ENCODE measurements at regions not wholly inside any gene's neighbourhood (a gene's known extent, or its start where the extent isn't known, plus 50 kb on each side); places are given as distances from the start of the nearest gene placed in this dataset.
A peak's percentile ranks its signal among the peaks of the same experiment; 100 is the strongest.

DNA sequence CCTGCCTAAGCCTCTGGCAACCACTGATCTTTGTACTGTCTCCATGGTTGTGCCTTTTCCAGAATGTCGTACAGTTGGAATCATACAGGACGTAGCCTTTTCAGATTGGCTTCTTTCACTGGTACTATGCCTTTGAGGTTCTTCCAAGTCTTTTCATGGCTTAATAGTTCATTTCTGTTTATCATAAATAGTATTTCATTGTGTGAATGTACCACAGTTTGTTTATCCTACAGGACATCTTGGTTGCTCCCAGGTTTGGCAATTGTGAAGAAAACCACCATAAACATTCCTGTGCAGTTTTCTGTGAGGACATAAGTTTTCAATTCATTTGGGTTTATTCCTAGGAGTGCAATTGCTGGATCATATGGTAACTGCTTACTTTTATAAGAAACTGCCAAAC lies 190.6 kb upstream of the RAB4A start:
- Histone ChIP-seq H3K9me3 (replicated peaks) (peaks cover 12% of the 10 kb centered on the region), H3K36me3 (no peaks in the 10 kb centered on the region), H3K4me1 (no peaks in the 10 kb centered on the region; the same call in 1 of the 2 replicates), H3K4me3 (no peak overlapping the region), H3K27ac (no peak overlapping the region), H3K27me3 (no peaks in the 10 kb centered on the region)
- DNase-seq: no peak

DNA sequence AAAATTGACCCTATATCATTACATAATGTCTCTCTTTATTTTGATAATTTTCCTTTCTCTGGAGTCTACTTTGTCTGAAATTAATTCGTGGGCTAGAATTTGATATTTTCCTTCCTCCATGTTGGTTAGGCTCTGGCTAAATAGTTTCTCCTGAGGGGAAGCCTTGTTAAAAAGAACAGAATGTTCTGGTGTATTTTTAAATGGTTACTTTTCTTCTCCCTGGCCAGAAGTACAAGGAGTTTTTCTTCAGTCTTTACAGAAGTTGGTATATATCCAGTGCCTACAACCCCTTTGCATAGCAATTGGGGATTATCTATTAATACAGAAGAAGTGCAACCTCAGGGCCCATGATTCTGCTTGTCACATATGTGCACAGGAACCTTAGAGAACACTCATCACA lies 185.6 kb upstream of the RAB4A start:
- H3K9me3 ChIP-seq (replicated peaks): peaks cover 12% of the 10 kb centered on the region
- no peak overlapping the region for H3K4me3 ChIP-seq
- no peak overlapping the region for H3K27ac ChIP-seq
- no peaks in the 10 kb centered on the region for H3K36me3 ChIP-seq
- H3K27me3 ChIP-seq: no peaks in the 10 kb centered on the region
- no peak for DNase-seq
- peaks cover 12% of the 10 kb centered on the region for H3K4me1 ChIP-seq

DNA sequence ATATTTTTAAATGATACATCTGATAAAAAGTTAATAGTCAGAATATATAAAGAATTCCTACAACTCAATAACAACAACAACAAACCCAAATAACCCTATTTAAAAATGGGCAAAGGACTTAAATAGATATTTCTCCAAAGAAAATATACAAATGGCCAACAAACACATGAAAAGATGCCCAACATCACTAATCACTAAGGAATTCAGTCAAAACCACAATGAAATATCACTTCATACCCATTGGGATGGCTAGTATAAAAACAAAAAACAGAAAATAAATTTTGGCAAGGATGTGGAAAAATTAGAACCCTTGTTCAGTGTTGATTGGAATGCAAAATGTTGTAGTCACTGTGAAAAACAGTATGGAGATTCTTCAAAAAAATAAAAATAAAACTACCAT lies 184.8 kb upstream of the RAB4A start:
- Histone ChIP-seq H3K4me3 (no peak overlapping the region), H3K27ac (no peak overlapping the region)
- DNase-seq: no peak

GRCh38 chr1:229086686-229087085 lies 184.2 kb upstream of the RAB4A start:
- Histone ChIP-seq H3K9me3 (replicated peaks) (peaks cover 12% of the 10 kb centered on the region), H3K27ac (no peak overlapping the region), H3K4me1 (peaks cover 13% of the 10 kb centered on the region), H3K4me3 (no peak overlapping the region), H3K36me3 (no peaks in the 10 kb centered on the region), H3K27me3 (no peaks in the 10 kb centered on the region)
- DNase-seq: no peak

More for the DNA sequence above, 184.8 kb upstream of the RAB4A start:
- H3K9me3 ChIP-seq (replicated peaks): peaks cover 12% of the 10 kb centered on the region
- H3K27me3 ChIP-seq: no peaks in the 10 kb centered on the region
- no peaks in the 10 kb centered on the region for H3K36me3 ChIP-seq
- peaks cover 12% of the 10 kb centered on the region for H3K4me1 ChIP-seq

GRCh38 chr1:229087339-229087738 lies 183.6 kb upstream of the RAB4A start:
- Histone ChIP-seq H3K4me1 (peaks cover 20% of the 10 kb centered on the region), H3K9me3 (replicated peaks) (peaks cover 10% of the 10 kb centered on the region), H3K27me3 (no peaks in the 10 kb centered on the region), H3K36me3 (no peaks in the 10 kb centered on the region), H3K27ac (no peak overlapping the region), H3K4me3 (no peak overlapping the region)
- no peak for DNase-seq

- no peak overlapping the region for H3K27ac ChIP-seq
- DNase-seq: no peak
- H3K4me3 ChIP-seq: no peak overlapping the region
- peaks cover 4% of the 10 kb centered on the region for H3K9me3 ChIP-seq (replicated peaks)
- no peaks in the 10 kb centered on the region for H3K36me3 ChIP-seq
- no peaks in the 10 kb centered on the region for H3K27me3 ChIP-seq
- peaks cover 25% of the 10 kb centered on the region for H3K4me1 ChIP-seq
Measured at GRCh38 chr1:229087906-229088305, 183.0 kb upstream of the RAB4A start.

- Histone ChIP-seq H3K36me3 (no peaks in the 10 kb centered on the region), H3K27me3 (no peaks in the 10 kb centered on the region), H3K4me1 (peaks cover 33% of the 10 kb centered on the region), H3K27ac (no peak overlapping the region), H3K4me3 (no peak overlapping the region), H3K9me3 (replicated peaks) (no peaks in the 10 kb centered on the region; the same call in 1 of the 2 replicates)
- no peak for DNase-seq
Measured at GRCh38 chr1:229088711-229089110, 182.2 kb upstream of the RAB4A start.

DNA sequence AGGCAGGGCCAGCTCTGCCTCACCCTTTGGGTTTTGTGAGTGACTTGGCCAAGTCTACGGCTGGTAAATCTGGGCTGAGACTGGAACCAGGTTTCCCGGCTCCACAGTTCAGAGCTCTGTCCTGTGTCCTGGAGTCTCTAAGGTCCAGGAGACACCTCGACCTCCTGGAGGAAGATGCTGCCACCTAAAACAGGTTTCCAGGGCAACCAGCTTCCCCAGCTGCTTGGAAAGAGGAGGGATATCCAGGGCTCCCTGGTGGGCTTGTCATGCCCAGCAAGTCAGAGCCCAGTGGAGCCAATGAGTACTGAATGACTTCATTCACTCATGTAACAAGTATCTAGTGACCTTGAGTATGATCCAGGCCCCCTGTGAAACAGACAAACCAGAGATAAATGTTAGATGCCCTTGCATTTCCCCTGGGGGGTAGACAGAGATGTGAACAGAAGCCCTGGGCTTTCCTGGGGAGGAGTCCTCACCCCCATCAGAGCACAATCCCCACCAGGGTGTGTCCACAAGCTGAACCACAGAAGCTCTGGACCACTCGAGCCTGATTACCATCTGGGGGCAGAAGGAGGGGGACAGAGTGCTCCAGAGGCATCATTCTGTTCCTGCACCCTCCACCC lies 181.2 kb upstream of the RAB4A start:
- no peaks in the 10 kb centered on the region for H3K27me3 ChIP-seq
- no peak overlapping the region for H3K4me3 ChIP-seq

GRCh38 chr1:229091721-229092136 lies 179.2 kb upstream of the RAB4A start:
- peaks cover 7% of the 10 kb centered on the region; the same call in 1 of the 2 replicates for H3K9me3 ChIP-seq (replicated peaks)
- H3K27ac ChIP-seq: peak overlapping the region; percentile 55; the same call in 1 of the 2 replicates
- DNase-seq: no peak
- peaks cover 41% of the 10 kb centered on the region for H3K4me1 ChIP-seq
- H3K27me3 ChIP-seq: no peaks in the 10 kb centered on the region
- no peaks in the 10 kb centered on the region for H3K36me3 ChIP-seq
- no peak overlapping the region for H3K4me3 ChIP-seq

More for the DNA sequence above, 181.2 kb upstream of the RAB4A start:
- H3K27ac ChIP-seq: no peak overlapping the region
- DNase-seq: no peak
- H3K36me3 ChIP-seq: no peaks in the 10 kb centered on the region
- H3K4me1 ChIP-seq: peaks cover 43% of the 10 kb centered on the region
- no peaks in the 10 kb centered on the region; the same call in 1 of the 2 replicates for H3K9me3 ChIP-seq (replicated peaks)

- H3K27ac ChIP-seq: peak overlapping the region; percentile 55
- peaks cover 41% of the 10 kb centered on the region for H3K4me1 ChIP-seq
- no peaks in the 10 kb centered on the region for H3K27me3 ChIP-seq
Measured at GRCh38 chr1:229092377-229093237, 178.3 kb upstream of the RAB4A start.

DNA sequence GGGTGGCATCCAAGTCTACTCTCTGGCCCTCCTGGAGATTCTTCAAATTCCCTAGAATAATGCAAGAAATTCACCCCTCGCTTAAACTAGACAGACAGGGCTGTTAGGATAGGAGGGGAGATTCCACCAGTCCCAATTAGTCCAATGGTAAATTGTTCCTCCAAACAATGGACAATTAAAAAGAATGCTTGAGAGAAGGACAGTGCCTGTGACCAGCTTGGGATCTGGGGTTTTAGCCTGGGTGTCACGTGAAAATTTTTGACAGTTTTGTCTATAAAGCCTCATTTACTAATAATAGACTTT lies 177.7 kb upstream of the RAB4A start:
- no peak for DNase-seq
- Histone ChIP-seq H3K27me3 (no peaks in the 10 kb centered on the region), H3K27ac (peak overlapping the region; percentile 55; the same call in 1 of the 2 replicates), H3K36me3 (no peaks in the 10 kb centered on the region), H3K4me1 (peaks cover 41% of the 10 kb centered on the region), H3K4me3 (no peak overlapping the region), H3K9me3 (replicated peaks) (peaks cover 7% of the 10 kb centered on the region; the same call in 1 of the 2 replicates)

More at GRCh38 chr1:229092377-229093237, 178.3 kb upstream of the RAB4A start:
- DNase-seq: peak; percentile 75 to 77
- Histone ChIP-seq H3K9me3 (replicated peaks) (peaks cover 7% of the 10 kb centered on the region; the same call in 1 of the 2 replicates), H3K36me3 (no peaks in the 10 kb centered on the region), H3K4me3 (no peak overlapping the region)

GRCh38 chr1:229093609-229094336 lies 177.1 kb upstream of the RAB4A start:
- peaks cover 41% of the 10 kb centered on the region for H3K4me1 ChIP-seq
- H3K36me3 ChIP-seq: no peaks in the 10 kb centered on the region
- H3K9me3 ChIP-seq (replicated peaks): peaks cover 7% of the 10 kb centered on the region; the same call in 1 of the 2 replicates
- H3K27ac ChIP-seq: peak overlapping the region; percentile 55; the same call in 1 of the 2 replicates
- H3K4me3 ChIP-seq: no peak overlapping the region
- DNase-seq: no peak
- H3K27me3 ChIP-seq: no peaks in the 10 kb centered on the region

DNA sequence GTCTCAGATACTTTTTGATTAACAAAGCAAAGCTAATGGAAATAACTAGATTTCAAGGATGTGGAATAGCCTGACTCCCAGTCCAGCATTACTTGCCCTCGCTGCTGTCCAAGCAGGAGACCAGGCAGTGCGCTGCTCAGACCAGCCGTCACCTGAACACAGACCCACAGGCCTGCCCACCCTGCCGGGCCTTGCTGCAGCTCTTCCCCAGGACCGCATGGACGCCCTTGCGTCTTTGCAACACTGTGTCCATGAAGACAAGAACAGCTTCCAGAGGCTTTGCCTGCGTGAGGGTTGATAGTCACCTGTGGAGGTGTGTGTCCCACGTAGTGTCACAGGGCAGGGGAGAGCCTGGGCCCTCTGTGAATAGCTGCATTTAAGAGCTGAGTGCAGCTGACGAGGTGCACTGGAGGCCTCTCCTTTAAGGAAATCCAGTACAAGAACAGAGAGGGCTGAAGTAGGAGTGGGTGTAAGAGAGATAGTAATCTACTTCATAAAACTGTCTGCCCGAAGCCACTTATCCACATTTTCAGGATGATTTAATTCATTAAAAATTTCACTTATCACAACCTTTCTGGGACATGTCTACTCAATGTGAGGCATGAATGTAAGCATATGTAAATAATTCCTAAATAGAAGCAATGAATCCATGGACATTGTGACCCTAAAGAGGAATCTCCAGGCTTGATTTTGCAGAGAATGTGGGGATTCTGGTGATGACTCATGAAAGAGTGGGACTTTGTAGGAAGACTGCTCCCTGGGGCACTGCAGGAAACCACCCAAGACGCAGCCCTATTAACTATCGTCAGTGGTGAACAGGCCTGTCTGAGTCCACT lies 176.2 kb upstream of the RAB4A start:
- DNase-seq: peak; percentile 79 to 83
- Histone ChIP-seq H3K4me3 (no peak overlapping the region), H3K4me1 (peaks cover 41% of the 10 kb centered on the region), H3K36me3 (no peaks in the 10 kb centered on the region), H3K27me3 (no peaks in the 10 kb centered on the region), H3K27ac (peak overlapping the region; percentile 52), H3K9me3 (replicated peaks) (peaks cover 7% of the 10 kb centered on the region; the same call in 1 of the 2 replicates)

GRCh38 chr1:229095325-229095724 lies 175.6 kb upstream of the RAB4A start:
- no peak for DNase-seq
- H3K9me3 ChIP-seq (replicated peaks): peaks cover 7% of the 10 kb centered on the region; the same call in 1 of the 2 replicates
- no peaks in the 10 kb centered on the region for H3K36me3 ChIP-seq
- H3K4me3 ChIP-seq: no peak overlapping the region
- no peaks in the 10 kb centered on the region for H3K27me3 ChIP-seq
- peaks cover 41% of the 10 kb centered on the region for H3K4me1 ChIP-seq
- H3K27ac ChIP-seq: peak overlapping the region; percentile 52; the same call in 1 of the 2 replicates
